ENCODE measurements at regions not wholly inside any gene's neighbourhood (a gene's known extent, or its start where the extent isn't known, plus 50 kb on each side); places are given as distances from the start of the nearest gene placed in this dataset.

DNA sequence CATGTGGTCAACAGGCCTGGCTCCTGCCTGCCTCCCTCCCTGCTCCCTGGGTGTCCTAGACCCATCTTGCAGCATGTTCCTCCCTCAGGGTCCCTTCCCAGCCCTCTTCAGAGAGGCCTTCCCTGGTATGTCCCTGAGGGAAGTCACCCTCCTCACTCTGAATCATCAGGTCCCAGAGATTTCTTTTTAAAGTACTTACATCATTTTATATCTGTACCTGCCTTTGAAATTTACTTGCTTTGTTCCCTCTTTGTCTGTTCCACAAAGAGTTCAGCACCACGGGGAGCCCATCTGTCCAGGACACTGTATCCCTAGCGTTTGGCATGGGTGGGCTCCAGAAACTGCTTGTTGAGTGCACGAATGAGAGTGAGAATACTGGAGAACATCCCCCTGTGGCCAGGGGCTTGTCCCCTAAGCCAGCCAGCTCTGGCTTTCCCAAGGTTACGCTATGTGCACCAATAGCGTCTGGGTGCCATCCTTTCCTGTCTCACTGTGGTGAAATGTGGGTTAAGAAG is 50.6 kb upstream of the IGFBP3 start:
- DNase-seq (ENCODE audit: low spot score), result no peak

DNA sequence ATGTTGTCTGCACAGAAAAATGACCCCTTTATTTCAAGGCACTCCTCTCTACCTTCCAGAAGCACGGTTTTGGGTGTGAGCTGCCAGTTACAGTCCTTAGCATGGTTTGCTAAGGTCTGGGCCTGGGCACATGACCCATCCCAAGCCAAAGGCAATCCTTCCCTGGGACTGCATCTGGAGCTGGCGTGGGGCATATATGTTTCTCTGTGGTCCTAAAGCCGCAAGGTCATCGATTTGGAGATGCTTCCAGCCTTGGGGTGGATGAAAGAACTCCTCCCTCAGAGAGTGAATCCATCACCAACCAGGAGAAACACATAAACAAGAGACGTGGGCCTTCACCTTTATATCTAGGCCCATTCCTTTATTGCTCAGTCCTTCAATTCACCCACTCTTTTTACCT is 50.1 kb upstream of the IGFBP3 start:
- no peak for DNase-seq (ENCODE audit: low spot score)
